Ishikawa (cell line): ENCODE measurements at regions not wholly inside any gene's neighbourhood (a gene's known extent, or its start where the extent isn't known, plus 50 kb on each side); places are given as distances from the start of the nearest gene placed in this dataset.

Experiments used
- EP300 ChIP-seq: IDR thresholded peaks from 2 replicates; pipeline ENCODE4 v1.6.1; 2012; ENCODE audit warnings: borderline replicate concordance
- MAX ChIP-seq: IDR thresholded peaks from 2 replicates; pipeline ENCODE4 v1.6.1; 2012
- RAD21 ChIP-seq: IDR thresholded peaks from 2 replicates; pipeline ENCODE4 v1.6.1; 2012; ENCODE audit warnings: low read depth
- TF ChIP-seq, protein P1 (sequence below): IDR thresholded peaks from 2 replicates; pipeline ENCODE4 v1.6.1; 2012; ENCODE audit warnings: low read depth, mild to moderate bottlenecking

- TF ChIP-seq EP300 (no peak), MAX (no peak), RAD21 (no peak)
- TF ChIP-seq, protein P1, sequence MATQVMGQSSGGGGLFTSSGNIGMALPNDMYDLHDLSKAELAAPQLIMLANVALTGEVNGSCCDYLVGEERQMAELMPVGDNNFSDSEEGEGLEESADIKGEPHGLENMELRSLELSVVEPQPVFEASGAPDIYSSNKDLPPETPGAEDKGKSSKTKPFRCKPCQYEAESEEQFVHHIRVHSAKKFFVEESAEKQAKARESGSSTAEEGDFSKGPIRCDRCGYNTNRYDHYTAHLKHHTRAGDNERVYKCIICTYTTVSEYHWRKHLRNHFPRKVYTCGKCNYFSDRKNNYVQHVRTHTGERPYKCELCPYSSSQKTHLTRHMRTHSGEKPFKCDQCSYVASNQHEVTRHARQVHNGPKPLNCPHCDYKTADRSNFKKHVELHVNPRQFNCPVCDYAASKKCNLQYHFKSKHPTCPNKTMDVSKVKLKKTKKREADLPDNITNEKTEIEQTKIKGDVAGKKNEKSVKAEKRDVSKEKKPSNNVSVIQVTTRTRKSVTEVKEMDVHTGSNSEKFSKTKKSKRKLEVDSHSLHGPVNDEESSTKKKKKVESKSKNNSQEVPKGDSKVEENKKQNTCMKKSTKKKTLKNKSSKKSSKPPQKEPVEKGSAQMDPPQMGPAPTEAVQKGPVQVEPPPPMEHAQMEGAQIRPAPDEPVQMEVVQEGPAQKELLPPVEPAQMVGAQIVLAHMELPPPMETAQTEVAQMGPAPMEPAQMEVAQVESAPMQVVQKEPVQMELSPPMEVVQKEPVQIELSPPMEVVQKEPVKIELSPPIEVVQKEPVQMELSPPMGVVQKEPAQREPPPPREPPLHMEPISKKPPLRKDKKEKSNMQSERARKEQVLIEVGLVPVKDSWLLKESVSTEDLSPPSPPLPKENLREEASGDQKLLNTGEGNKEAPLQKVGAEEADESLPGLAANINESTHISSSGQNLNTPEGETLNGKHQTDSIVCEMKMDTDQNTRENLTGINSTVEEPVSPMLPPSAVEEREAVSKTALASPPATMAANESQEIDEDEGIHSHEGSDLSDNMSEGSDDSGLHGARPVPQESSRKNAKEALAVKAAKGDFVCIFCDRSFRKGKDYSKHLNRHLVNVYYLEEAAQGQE, result no peak
Measured at GRCh38 chr4:24249972-24250371, 334.4 kb downstream of the DHX15 start.
